DND-41 (cell line): ENCODE measurements at regions not wholly inside any gene's neighbourhood (a gene's known extent, or its start where the extent isn't known, plus 50 kb on each side); places are given as distances from the start of the nearest gene placed in this dataset.

Experiments used
- ATAC-seq: fragments of 200-7000 bp; cut with Tn5 transposase; 3 replicates; pipeline ENCODE4 v1.9.1; 2021; ENCODE audit warnings: low read depth; ENCODE audit not compliant: insufficient read depth
- DNase-seq: peaks from one replicate; pipeline ENCODE4 v3.0.0-alpha.2; 2020
- H2AFZ ChIP-seq: 2 replicates; pipeline ENCODE4 v1.6.0; 2012; ENCODE audit warnings: low read depth, low read length
- H3K27ac ChIP-seq: 2 replicates; pipeline ENCODE4 v1.5.1; 2012; ENCODE audit warnings: low read length, inconsistent platforms
- H3K27me3 ChIP-seq: fragments of 200-600 bp; sonication (generic); 2 replicates; pipeline ENCODE4 v1.6.0; 2012; ENCODE audit warnings: low read length, mild to moderate bottlenecking, inconsistent platforms; ENCODE audit not compliant: insufficient read depth, poor library complexity
- H3K36me3 ChIP-seq: 2 replicates; pipeline ENCODE4 v1.5.1; 2012; ENCODE audit warnings: low read length, inconsistent platforms; ENCODE audit not compliant: insufficient read depth
- H3K4me1 ChIP-seq: 2 replicates; pipeline ENCODE4 v1.5.1; 2012; ENCODE audit warnings: mild to moderate bottlenecking, low read length; ENCODE audit not compliant: insufficient read depth
- H3K4me2 ChIP-seq: 2 replicates; pipeline ENCODE4 v1.6.0; 2012; ENCODE audit warnings: mild to moderate bottlenecking, moderate library complexity, low read length, inconsistent platforms; ENCODE audit not compliant: insufficient read depth
- H3K4me3 ChIP-seq, 2 experiments: fragments of 200-600 bp in 1 of 2; shearing (Covaris generic) in 1 of 2; 2 replicates each; pipeline ENCODE4 v1.5.1; 2012 to 2016; ENCODE audit warnings: inconsistent platforms in 2 of 2, low read length in 2 of 2, mild to moderate bottlenecking in 2 of 2, low read depth in 1 of 2, moderate library complexity in 1 of 2
- H3K79me2 ChIP-seq: 2 replicates; pipeline ENCODE4 v1.6.0; 2012; ENCODE audit warnings: low read length, inconsistent platforms; ENCODE audit not compliant: insufficient read depth
- H3K9ac ChIP-seq: 2 replicates; pipeline ENCODE4 v1.6.0; 2012; ENCODE audit warnings: low read depth, mild to moderate bottlenecking, inconsistent platforms, low read length, moderate library complexity
- H3K9me3 ChIP-seq: 2 replicates; pipeline ENCODE4 v1.5.1; 2012; ENCODE audit warnings: low read length, moderate library complexity, mild to moderate bottlenecking, inconsistent platforms; ENCODE audit not compliant: insufficient read depth, severe bottlenecking
- H4K20me1 ChIP-seq: 2 replicates; pipeline ENCODE4 v1.6.0; 2012; ENCODE audit warnings: low read length; ENCODE audit not compliant: insufficient read depth
- CTCF ChIP-seq: IDR thresholded peaks from 2 replicates; pipeline ENCODE4 v1.5.1; 2012; ENCODE audit warnings: borderline replicate concordance, low read length, moderate library complexity, mild to moderate bottlenecking; ENCODE audit not compliant: poor library complexity, severe bottlenecking; ENCODE audit errors: extremely low read depth
- EZH2 ChIP-seq: IDR thresholded peaks from 3 replicates; pipeline ENCODE4 v1.6.1; 2012; ENCODE audit warnings: borderline replicate concordance, low read depth, mild to moderate bottlenecking, moderate library complexity, low read length, inconsistent platforms; ENCODE audit not compliant: severe bottlenecking

- Histone ChIP-seq H3K4me2 (no peak overlapping the region), H2AFZ (no peak overlapping the region)
- TF ChIP-seq CTCF (no peak), EZH2 (no peak)
Measured at GRCh38 chr10:112027731-112028280, 155.8 kb downstream of the GPAM start.

DNA sequence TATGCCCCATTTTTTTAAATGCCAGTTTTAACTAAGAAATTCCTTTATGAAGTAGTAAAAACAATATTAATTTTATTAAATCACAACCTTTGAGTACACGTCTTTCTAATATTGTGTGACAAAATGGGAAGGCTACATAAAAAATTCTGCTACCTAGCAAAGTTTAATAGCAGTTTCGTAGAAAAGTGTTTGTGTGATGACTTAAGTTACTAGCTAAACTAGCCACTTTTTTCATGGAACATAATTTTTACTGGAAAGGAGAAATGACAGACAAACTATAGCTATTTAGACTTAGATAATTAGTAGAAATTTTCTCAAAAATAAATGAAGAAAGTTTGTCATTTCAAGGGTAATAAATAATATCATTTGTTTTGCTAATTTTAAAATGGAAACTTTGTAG, 153.1 kb downstream of the GPAM start:
- H4K20me1 ChIP-seq, result no peaks in the 10 kb centered on the region
- H2AFZ ChIP-seq, result no peak overlapping the region
- no peaks in the 10 kb centered on the region for H3K27me3 ChIP-seq
- peaks cover 16% of the 10 kb centered on the region for H3K9me3 ChIP-seq
- H3K4me2 ChIP-seq, result no peak overlapping the region
- ATAC-seq (no peak), DNase-seq (no peak)
- TF ChIP-seq CTCF (no peak), EZH2 (no peak)
- no peak overlapping the region for H3K4me3 ChIP-seq
- no peaks in the 10 kb centered on the region for H3K36me3 ChIP-seq
- no peak overlapping the region for H3K27ac ChIP-seq
- no peaks in the 10 kb centered on the region for H3K79me2 ChIP-seq
- H3K9ac ChIP-seq, result no peak overlapping the region
- no peaks in the 10 kb centered on the region for H3K4me1 ChIP-seq

More at GRCh38 chr10:112027731-112028280, 155.8 kb downstream of the GPAM start:
- no peaks in the 10 kb centered on the region for H3K36me3 ChIP-seq
- H3K79me2 ChIP-seq, result no peaks in the 10 kb centered on the region
- no peak overlapping the region for H3K4me3 ChIP-seq
- ATAC-seq (no peak), DNase-seq (no peak)
- H3K27me3 ChIP-seq, result peaks cover 3% of the 10 kb centered on the region
- H4K20me1 ChIP-seq, result no peaks in the 10 kb centered on the region
- H3K4me1 ChIP-seq, result no peaks in the 10 kb centered on the region
- peaks cover 16% of the 10 kb centered on the region for H3K9me3 ChIP-seq
- H3K27ac ChIP-seq, result no peak overlapping the region
- no peak overlapping the region for H3K9ac ChIP-seq

GRCh38 chr10:112039823-112040222, 143.7 kb downstream of the GPAM start:
- Histone ChIP-seq H3K27ac (no peak overlapping the region), H4K20me1 (no peaks in the 10 kb centered on the region), H3K36me3 (no peaks in the 10 kb centered on the region), H3K4me2 (no peak overlapping the region), H2AFZ (no peak overlapping the region), H3K9ac (no peak overlapping the region), H3K79me2 (no peaks in the 10 kb centered on the region), H3K4me3 (no peak overlapping the region), H3K27me3 (no peaks in the 10 kb centered on the region), H3K4me1 (no peaks in the 10 kb centered on the region), H3K9me3 (no peaks in the 10 kb centered on the region)
- no peak for ATAC-seq
- DNase-seq, result no peak
- TF ChIP-seq CTCF, result no peak
- TF ChIP-seq EZH2, result no peak

DNA sequence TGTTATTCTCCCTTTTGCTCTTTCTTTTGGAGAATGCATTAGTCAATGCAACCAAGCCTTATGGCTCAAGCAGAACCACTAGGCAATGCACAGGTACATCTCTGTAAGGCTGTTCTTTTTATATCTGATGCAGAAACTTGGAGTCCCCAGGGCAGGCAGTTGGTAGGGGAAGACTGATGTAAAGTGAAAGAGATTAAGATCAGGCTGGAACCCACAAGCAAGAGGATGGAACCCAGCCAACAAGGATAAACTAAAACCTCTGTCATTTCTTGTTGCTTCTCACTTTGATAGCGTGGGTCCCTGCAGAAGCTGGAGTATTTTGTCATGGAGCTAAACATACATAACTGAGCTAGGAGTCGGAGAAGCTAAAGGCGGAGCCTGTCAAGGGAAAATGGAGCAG, 142.9 kb downstream of the GPAM start:
- H3K27me3 ChIP-seq, result no peaks in the 10 kb centered on the region
- H3K4me2 ChIP-seq, result no peak overlapping the region
- TF ChIP-seq CTCF (no peak), EZH2 (no peak)
- no peaks in the 10 kb centered on the region for H4K20me1 ChIP-seq
- ATAC-seq (no peak), DNase-seq (no peak)
- H3K9me3 ChIP-seq, result no peaks in the 10 kb centered on the region
- no peaks in the 10 kb centered on the region for H3K4me1 ChIP-seq
- H3K79me2 ChIP-seq, result no peaks in the 10 kb centered on the region
- H2AFZ ChIP-seq, result no peak overlapping the region
- no peak overlapping the region for H3K4me3 ChIP-seq
- no peak overlapping the region for H3K9ac ChIP-seq
- no peaks in the 10 kb centered on the region for H3K36me3 ChIP-seq
- H3K27ac ChIP-seq, result no peak overlapping the region
